ENCODE measurements at regions not wholly inside any gene's neighbourhood (a gene's known extent, or its start where the extent isn't known, plus 50 kb on each side); places are given as distances from the start of the nearest gene placed in this dataset.

- no peak for TF ChIP-seq EZH2phosphoT487 (IDR thresholded peaks at IDR 0.05; ENCODE audit: low read depth)
- no peak for TF ChIP-seq CTCF (IDR thresholded peaks at IDR 0.05; ENCODE audit: low read depth, low read length)
- Histone ChIP-seq H3K27me3 (ENCODE audit: low read depth, low read length) (no peaks in the 10 kb centered on the region), H3K9me3 (ENCODE audit: insufficient read depth, low read length) (no peaks in the 10 kb centered on the region), H3K4me1 (ENCODE audit: low read length) (no peaks in the 10 kb centered on the region), H3K4me3 (ENCODE audit: low read length) (no peak overlapping the region), H3K9ac (ENCODE audit: low read length) (no peak overlapping the region), H2AFZ (ENCODE audit: low read depth, low read length) (no peak overlapping the region), H3K27ac (ENCODE audit: low read length) (no peak overlapping the region), H3K36me3 (replicated peaks; ENCODE audit: low read depth, low read length) (no peaks in the 10 kb centered on the region), H3K79me2 (ENCODE audit: low read length) (no peaks in the 10 kb centered on the region), H3K4me2 (ENCODE audit: low read length) (no peak overlapping the region), H4K20me1 (ENCODE audit: insufficient read depth, low read length) (no peaks in the 10 kb centered on the region)
These were observed 219.5 kb upstream of the PHYHIPL start for GRCh38 chr10:58956926-58957325.

- H3K79me2 ChIP-seq (ENCODE audit: low read length): no peaks in the 10 kb centered on the region
- no peaks in the 10 kb centered on the region for H3K9me3 ChIP-seq (ENCODE audit: insufficient read depth, low read length)
- H3K9ac ChIP-seq (ENCODE audit: low read length): no peak overlapping the region
- H2AFZ ChIP-seq (ENCODE audit: low read depth, low read length): no peak overlapping the region
- no peaks in the 10 kb centered on the region for H4K20me1 ChIP-seq (ENCODE audit: insufficient read depth, low read length)
- H3K36me3 ChIP-seq (replicated peaks; ENCODE audit: low read depth, low read length): no peaks in the 10 kb centered on the region
- TF ChIP-seq EZH2phosphoT487 (IDR thresholded peaks at IDR 0.05; ENCODE audit: low read depth) (no peak), CTCF (IDR thresholded peaks at IDR 0.05; ENCODE audit: low read depth, low read length) (no peak)
- H3K4me2 ChIP-seq (ENCODE audit: low read length): no peak overlapping the region
- H3K27me3 ChIP-seq (ENCODE audit: low read depth, low read length): no peaks in the 10 kb centered on the region
- no peaks in the 10 kb centered on the region for H3K4me1 ChIP-seq (ENCODE audit: low read length)
- H3K4me3 ChIP-seq (ENCODE audit: low read length): no peak overlapping the region
- no peak overlapping the region for H3K27ac ChIP-seq (ENCODE audit: low read length)
These were observed 218.9 kb upstream of the PHYHIPL start for GRCh38 chr10:58957517-58957916.

GRCh38 chr10:58963101-58963534 is 213.3 kb upstream of the PHYHIPL start:
- TF ChIP-seq EZH2phosphoT487 (IDR thresholded peaks at IDR 0.05; ENCODE audit: low read depth): no peak
- peak; percentile 25; the same call in 1 of the 2 replicates for TF ChIP-seq CTCF (IDR thresholded peaks at IDR 0.05; ENCODE audit: low read depth, low read length)
- Histone ChIP-seq H3K36me3 (replicated peaks; ENCODE audit: low read depth, low read length) (no peaks in the 10 kb centered on the region), H4K20me1 (ENCODE audit: insufficient read depth, low read length) (no peaks in the 10 kb centered on the region), H3K4me1 (ENCODE audit: low read length) (no peaks in the 10 kb centered on the region), H3K4me3 (ENCODE audit: low read length) (no peak overlapping the region), H3K27me3 (ENCODE audit: low read depth, low read length) (no peaks in the 10 kb centered on the region), H3K27ac (ENCODE audit: low read length) (no peak overlapping the region), H3K79me2 (ENCODE audit: low read length) (no peaks in the 10 kb centered on the region), H3K9me3 (ENCODE audit: insufficient read depth, low read length) (no peaks in the 10 kb centered on the region), H2AFZ (ENCODE audit: low read depth, low read length) (no peak overlapping the region), H3K4me2 (ENCODE audit: low read length) (no peak overlapping the region), H3K9ac (ENCODE audit: low read length) (no peak overlapping the region)

GRCh38 chr10:58963723-58964124 is 212.7 kb upstream of the PHYHIPL start:
- Histone ChIP-seq H3K27me3 (ENCODE audit: low read depth, low read length) (no peaks in the 10 kb centered on the region), H3K27ac (ENCODE audit: low read length) (no peak overlapping the region), H3K4me3 (ENCODE audit: low read length) (no peak overlapping the region), H3K4me2 (ENCODE audit: low read length) (no peak overlapping the region), H3K9me3 (ENCODE audit: insufficient read depth, low read length) (no peaks in the 10 kb centered on the region), H3K36me3 (replicated peaks; ENCODE audit: low read depth, low read length) (no peaks in the 10 kb centered on the region), H3K4me1 (ENCODE audit: low read length) (no peaks in the 10 kb centered on the region), H2AFZ (ENCODE audit: low read depth, low read length) (no peak overlapping the region), H3K9ac (ENCODE audit: low read length) (no peak overlapping the region), H4K20me1 (ENCODE audit: insufficient read depth, low read length) (no peaks in the 10 kb centered on the region), H3K79me2 (ENCODE audit: low read length) (no peaks in the 10 kb centered on the region)
- TF ChIP-seq EZH2phosphoT487 (IDR thresholded peaks at IDR 0.05; ENCODE audit: low read depth): no peak
- no peak for TF ChIP-seq CTCF (IDR thresholded peaks at IDR 0.05; ENCODE audit: low read depth, low read length)

All from OCI-LY3 (cell line).